HG02938 (cell line): ENCODE measurements at regions not wholly inside any gene's neighbourhood (a gene's known extent, or its start where the extent isn't known, plus 50 kb on each side); places are given as distances from the start of the nearest gene placed in this dataset.
"Not testable (repeated sequence)": the region's sequence is repeated elsewhere in the genome, so short reads cannot be mapped to it uniquely, and the experiment has no call there.

Source experiments
- ATAC-seq: cut with Tn5 transposase; IDR thresholded peaks from one replicate; pipeline ENCODE4 v1.9.1; 2021; ENCODE audit warnings: mild to moderate bottlenecking, moderate library complexity; ENCODE audit not compliant: unreplicated experiment

DNA sequence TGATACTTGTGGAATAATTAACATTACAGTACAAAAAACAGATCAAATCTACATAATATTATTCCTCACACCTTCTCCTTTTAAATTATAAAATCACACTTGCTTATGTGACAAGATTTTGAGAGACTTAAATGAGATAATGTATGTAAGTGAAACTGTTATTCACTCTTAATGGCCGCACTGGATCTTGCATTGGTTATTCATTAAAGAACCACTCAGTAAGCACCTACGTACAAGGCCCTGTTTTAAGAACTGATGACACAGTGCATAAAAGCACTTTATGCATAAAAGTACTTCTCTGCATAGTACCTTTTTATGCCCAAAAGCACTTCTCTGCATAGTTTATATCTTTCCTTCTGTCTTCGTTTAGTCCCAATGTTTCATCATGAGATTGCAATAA is 172.1 kb downstream of the GOLGA6L6 start:
- no peak for ATAC-seq

- ATAC-seq, result no peak
Measured at GRCh38 chr15:20368974-20369373, 172.6 kb downstream of the GOLGA6L6 start.

DNA sequence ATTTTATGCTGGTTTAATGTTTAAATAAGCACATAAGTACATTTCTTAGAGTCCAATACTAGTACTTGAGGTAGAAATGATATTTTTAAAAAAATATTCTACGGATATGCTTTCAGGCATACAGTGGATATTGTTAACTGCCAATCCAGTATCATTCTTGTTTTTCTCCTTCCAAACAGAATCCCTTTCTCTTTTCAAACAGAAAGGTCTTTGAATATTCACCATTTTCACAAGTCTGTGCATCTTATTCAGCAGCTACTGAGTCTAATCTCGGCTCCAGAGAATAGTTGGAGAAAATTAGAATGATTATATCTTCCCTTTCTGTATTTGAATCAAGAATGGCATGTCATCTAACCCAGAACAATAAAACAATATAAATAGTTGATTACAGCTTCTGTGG is 174.5 kb downstream of the GOLGA6L6 start:
- no peak for ATAC-seq

DNA sequence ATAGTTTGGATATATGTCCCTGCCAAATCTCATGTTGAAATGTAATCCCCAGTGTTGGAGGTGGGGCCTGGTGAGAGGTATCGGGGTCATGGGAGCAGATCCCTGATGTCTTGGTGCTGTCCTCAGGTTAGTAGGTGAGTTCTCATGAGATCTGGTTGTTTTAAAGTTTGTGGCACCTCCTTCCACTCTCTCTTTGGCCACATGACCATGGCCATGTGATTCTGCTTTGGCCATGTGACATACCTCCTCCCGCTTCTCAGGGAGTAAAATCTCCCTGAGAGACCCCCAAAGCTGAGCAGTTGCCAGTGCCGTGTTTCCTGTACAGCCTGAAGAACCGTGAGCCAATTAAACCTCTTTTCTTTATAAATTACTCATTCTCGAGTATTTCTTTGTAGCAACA is 178.0 kb downstream of the GOLGA6L6 start:
- ATAC-seq, result not testable (repeated sequence)

DNA sequence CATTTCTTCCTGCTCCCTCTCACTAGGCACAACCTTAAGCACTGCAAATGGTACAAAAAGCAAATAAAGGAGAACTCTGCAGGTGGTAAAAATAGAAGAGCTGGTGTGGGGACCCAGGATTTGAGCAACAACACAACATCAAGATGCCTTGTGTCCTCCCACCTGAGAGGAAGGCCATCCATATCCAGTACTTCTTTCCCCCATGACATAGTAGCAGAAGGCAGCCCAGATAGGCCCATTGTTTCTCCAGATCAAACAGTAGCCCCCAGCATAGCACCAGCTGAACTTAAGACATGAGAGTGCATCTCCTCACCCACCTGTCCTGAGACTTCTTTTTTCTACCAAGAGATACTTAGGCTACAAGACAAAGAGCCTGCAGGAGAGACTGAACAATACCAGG is 180.5 kb downstream of the GOLGA6L6 start:
- no peak for ATAC-seq

DNA sequence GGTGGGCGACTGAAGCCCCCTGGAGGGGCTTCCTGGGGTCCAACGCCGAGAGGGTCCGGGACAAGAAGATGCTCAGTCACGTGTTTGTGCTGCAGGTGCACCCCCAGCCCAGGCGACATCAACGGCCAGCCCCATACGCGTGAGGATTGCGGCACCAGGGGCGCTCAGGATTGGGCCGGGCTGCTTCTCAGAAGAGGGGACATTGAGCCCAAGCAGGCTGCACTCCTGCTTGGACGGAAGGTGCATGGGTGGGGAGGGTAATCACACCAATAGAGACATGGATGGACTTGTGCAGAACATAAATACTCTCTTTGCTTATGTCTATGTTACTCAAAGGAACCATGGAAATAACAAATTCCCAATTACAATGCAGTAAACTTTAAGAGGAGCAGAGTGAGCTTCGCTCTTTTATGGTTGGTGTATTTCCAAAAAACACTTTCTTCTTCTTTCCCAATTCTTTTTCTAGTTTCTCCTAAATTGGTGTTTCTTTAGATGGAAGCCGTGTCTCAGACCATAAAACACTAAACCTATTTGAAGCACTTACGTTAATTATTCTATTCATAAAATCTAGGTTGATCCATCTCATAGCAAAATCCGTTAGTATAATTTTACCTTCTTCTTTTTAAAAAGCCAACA is 182.7 kb downstream of the GOLGA6L6 start:
- ATAC-seq, result no peak

GRCh38 chr15:20358066-20358778 is 183.4 kb downstream of the GOLGA6L6 start:
- no peak for ATAC-seq

- ATAC-seq, result no peak
Measured at GRCh38 chr15:20357481-20358065, 184.0 kb downstream of the GOLGA6L6 start.

DNA sequence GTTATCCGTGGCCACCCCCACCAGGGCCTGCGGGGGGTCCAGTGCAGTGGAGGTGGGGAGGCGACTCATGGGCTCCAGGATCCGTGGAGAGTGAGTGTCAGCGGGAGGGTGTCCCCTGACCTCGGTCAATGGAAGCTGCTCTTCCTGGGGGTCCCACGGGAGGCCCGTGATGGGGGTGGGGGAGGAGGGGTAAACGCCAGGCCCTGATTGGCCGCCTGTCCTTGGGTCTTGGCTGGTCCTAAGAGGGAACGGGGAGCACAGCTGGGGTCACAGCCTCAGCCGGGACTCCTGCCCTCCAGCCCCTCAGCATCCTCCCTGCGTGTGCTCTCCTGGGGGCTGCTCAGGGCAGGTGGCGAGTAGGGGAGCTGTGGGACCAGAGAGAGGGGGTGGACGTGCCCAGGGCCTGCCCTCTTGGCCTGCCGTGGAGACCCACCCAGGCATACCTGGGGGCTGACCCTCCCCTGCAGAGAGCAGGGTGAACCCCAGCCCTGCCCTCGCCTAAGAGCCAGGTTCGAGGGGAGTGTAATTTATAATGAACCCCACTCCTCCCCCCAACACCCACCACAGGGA is 184.6 kb downstream of the GOLGA6L6 start:
- ATAC-seq, result peak; percentile 4

GRCh38 chr15:20356444-20356910 is 185.1 kb downstream of the GOLGA6L6 start:
- peak; percentile 45 for ATAC-seq

DNA sequence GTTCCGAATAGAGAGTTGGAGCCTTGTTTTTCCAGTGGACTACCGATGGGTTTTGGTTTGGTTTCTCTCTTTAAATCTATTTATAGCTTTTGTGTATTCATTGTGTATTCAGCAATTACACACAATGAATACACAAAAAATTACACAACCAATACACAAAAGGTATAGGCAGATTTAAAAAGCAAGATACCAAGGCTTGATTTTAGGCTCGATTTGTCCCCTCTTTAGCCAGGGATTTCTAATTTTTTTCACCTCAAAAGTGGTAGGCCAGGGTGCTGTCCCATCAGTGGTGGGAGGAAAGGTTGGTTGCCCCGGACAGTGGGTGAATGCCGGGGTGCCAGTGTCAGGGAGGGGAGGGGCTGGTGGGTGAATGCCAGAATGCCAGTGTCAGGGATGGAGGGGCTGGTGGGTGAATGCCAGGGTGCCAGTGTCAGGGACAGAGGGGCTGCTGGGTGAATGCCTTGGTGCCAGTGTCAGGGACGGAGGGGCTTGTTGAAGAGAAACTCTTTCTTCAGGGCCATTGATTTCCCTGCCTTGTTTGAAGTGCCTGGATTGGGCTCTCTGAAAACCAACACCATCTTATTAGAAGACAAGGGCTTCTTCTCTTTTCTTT is 186.2 kb downstream of the GOLGA6L6 start:
- ATAC-seq, result no peak

- not testable (repeated sequence) for ATAC-seq
Measured at GRCh38 chr15:20354884-20355223, 186.7 kb downstream of the GOLGA6L6 start.

GRCh38 chr15:20353966-20354883 is 187.4 kb downstream of the GOLGA6L6 start:
- ATAC-seq, result no peak

GRCh38 chr15:20352241-20353200 is 189.1 kb downstream of the GOLGA6L6 start:
- ATAC-seq, result no peak

- ATAC-seq, result no peak
Measured at GRCh38 chr15:20351448-20351971, 190.1 kb downstream of the GOLGA6L6 start.

DNA sequence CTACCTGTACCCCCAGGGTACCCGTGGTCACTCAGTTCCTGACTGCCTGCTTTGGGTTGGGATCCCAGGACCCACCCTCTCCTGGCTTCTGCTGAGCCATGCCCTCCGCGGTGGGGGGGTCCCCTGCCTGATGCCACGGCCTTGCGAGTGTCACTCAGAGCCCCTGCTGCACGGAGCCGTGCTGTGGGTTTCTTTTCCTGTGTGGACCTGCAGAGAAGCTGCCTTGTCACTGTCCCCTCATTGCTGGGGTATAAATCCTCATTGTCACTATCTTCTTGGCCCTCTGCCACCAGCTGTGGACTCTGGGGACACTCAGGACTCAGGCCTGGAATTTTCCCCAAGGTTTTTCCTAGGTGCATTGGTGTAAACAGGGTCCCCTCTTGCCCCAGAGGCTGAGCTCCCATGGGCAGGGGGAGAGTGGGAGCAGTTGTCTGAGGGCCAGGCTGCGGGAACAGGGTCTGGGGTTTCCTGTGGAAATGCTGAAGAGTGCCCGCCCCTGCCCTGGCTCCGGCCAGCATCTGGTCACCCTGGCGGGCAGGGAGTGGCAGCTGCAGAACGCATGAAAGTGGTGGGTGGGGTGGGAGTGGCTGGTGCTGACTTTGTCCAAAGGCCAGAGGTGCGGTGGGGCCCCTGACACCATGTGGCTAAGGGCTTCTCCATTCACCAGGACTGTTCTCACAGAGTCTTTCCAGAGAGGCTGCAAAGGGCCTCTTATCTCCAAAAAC is 191.7 kb downstream of the GOLGA6L6 start:
- no peak for ATAC-seq

DNA sequence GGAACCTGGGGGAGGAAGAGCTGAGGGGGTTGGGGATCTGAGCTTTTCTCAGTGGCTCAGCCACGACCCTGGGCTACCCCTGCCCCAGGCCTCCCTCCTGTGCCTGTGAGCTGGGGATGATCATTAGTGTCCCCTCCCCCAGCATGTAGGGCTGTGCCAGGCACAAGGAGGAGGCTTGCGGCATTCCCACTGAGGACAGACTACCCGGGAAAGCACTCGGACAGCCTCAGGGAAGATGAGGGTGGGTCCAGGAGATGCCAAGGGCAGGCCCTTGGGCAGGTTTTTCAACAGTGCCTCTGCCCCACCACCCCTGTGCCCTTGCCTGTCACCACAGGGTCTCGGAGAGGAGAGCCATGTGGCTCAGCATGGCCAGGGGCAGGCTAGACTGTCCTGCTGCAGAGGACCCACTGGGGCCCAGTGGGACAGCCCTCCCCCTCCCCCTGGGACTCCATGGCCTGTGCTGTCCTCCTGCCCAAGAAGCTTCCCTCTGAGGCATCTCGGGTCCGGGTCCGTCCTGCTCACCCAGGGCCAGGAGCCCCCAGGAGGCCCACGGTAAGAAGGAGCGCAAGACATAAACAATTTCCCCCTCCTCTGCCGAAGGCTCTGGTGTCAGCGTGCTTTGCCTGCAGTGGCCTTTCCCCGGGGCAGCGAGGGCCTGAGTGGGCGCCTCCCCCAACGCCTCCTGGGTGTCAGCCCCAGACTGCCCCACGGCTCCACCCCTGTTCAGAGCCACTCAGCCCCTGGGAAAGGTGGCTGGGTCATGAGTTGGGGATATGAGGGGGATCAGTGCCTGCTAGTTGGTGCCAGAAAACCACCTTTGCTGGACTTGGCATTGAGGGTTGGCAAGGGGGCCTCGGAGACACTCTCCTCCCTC is 192.5 kb downstream of the GOLGA6L6 start:
- ATAC-seq, result no peak
